Activated T-helper 1 cell treated with anti-CD3 and anti-CD28 coated beads, Interleukin-12 subunit alpha, Interleukin-12 subunit beta, Interleukin-2, Interleukin-4 antibody, amounts not matched to agents 30 ng/mL and 10 ng/mL and 1 ng/mL, durations not matched to agents 14 hours and 24 hours and 36 hours (primary cell): ENCODE measurements at regions not wholly inside any gene's neighbourhood (a gene's known extent, or its start where the extent isn't known, plus 50 kb on each side); places are given as distances from the start of the nearest gene placed in this dataset.
"Not testable (repeated sequence)": the region's sequence is repeated elsewhere in the genome, so short reads cannot be mapped to it uniquely, and the experiment has no call there.

Source experiments
- DNase-seq: peaks from one replicate; pipeline ENCODE4 v3.0.0; 2021; ENCODE audit warnings: low spot score
- H3K27ac Mint-ChIP-seq: one replicate; pipeline ENCODE4 v1.8.0; 2021; ENCODE audit warnings: mild to moderate bottlenecking, mixed read lengths
- H3K27me3 Mint-ChIP-seq: one replicate; pipeline ENCODE4 v1.8.0; 2022; ENCODE audit warnings: mild to moderate bottlenecking, moderate library complexity, mixed read lengths; ENCODE audit not compliant: insufficient read depth
- H3K36me3 Mint-ChIP-seq: one replicate; pipeline ENCODE4 v1.8.0; 2021; ENCODE audit warnings: low read depth, mixed read lengths
- H3K4me1 Mint-ChIP-seq: one replicate; pipeline ENCODE4 v1.8.0; 2021; ENCODE audit warnings: low read depth, mixed read lengths
- H3K4me3 Mint-ChIP-seq: one replicate; pipeline ENCODE4 v1.8.0; 2021; ENCODE audit warnings: mild to moderate bottlenecking, moderate library complexity, mixed read lengths
- H3K9me3 Mint-ChIP-seq: one replicate; pipeline ENCODE4 v1.8.0; 2021; ENCODE audit warnings: mixed read lengths
- intact Hi-C: fragments of 100-400 bp; cut with micrococcal nuclease; formaldehyde crosslinking; loops from one replicate; pipeline ENCODE4 v1.15.1; 2024

- no peak for DNase-seq
Observed at GRCh38 chr5:106392766-106393165, 1278.0 kb downstream of the EFNA5 start.

DNA sequence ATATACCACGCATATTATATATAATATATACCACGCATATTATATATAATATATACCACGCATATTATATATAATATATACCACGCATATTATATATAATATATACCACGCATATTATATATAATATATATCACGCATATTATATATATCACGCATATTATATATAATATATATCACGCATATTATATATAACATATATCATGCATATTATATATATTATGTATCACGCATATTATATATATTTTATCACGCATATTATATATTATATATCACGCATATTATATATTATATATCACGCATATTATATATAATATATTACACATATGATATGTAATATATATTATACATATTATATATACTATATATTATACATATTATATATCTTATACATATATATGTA lies 1283.0 kb downstream of the EFNA5 start:
- H3K4me3 Mint-ChIP-seq, H3K27me3 Mint-ChIP-seq, intact Hi-C loops, H3K4me1 Mint-ChIP-seq, DNase-seq, H3K9me3 Mint-ChIP-seq, H3K36me3 Mint-ChIP-seq, H3K27ac Mint-ChIP-seq: not testable (repeated sequence)

More at GRCh38 chr5:106392766-106393165, 1278.0 kb downstream of the EFNA5 start:
- peaks cover 4% of the 10 kb centered on the region for H3K9me3 Mint-ChIP-seq
- no peaks in the 10 kb centered on the region for H3K4me1 Mint-ChIP-seq
- no peaks in the 10 kb centered on the region for H3K27me3 Mint-ChIP-seq
- H3K27ac Mint-ChIP-seq, result no peak overlapping the region
- H3K4me3 Mint-ChIP-seq, result no peak overlapping the region
- no peaks in the 10 kb centered on the region for H3K36me3 Mint-ChIP-seq
- intact Hi-C loops, result no loop called here

DNA sequence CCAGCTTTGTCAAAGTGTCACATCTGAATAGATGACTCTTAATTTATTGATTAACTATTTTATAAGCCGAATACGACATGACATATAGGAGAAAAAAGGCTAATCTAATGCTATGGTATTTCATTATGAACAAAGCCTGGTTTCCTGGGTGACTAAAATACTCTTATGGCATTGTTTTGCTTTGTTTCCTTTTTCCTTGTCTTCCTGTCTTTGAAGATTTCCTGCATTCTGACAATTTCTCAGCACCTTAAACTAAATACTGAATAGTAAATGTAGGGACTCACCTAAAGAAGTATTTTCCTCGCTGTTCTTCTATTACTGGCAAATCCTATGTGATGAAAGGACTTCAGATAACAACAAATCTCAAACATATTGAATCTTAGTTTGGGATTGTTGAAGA lies 1284.5 kb downstream of the EFNA5 start:
- DNase-seq, result no peak
- H3K27me3 Mint-ChIP-seq, result no peaks in the 10 kb centered on the region
- H3K9me3 Mint-ChIP-seq, result no peaks in the 10 kb centered on the region
- no peak overlapping the region for H3K4me3 Mint-ChIP-seq
- H3K36me3 Mint-ChIP-seq, result no peaks in the 10 kb centered on the region
- no peaks in the 10 kb centered on the region for H3K4me1 Mint-ChIP-seq
- H3K27ac Mint-ChIP-seq, result no peak overlapping the region
- intact Hi-C loops, result no loop called here

- intact Hi-C loops, result no loop called here
- H3K4me3 Mint-ChIP-seq, result no peak overlapping the region
- no peak overlapping the region for H3K27ac Mint-ChIP-seq
- no peaks in the 10 kb centered on the region for H3K9me3 Mint-ChIP-seq
- H3K4me1 Mint-ChIP-seq, result no peaks in the 10 kb centered on the region
- H3K36me3 Mint-ChIP-seq, result no peaks in the 10 kb centered on the region
- no peaks in the 10 kb centered on the region for H3K27me3 Mint-ChIP-seq
- DNase-seq, result no peak
Observed at GRCh38 chr5:106380736-106381135, 1290.0 kb downstream of the EFNA5 start.

DNA sequence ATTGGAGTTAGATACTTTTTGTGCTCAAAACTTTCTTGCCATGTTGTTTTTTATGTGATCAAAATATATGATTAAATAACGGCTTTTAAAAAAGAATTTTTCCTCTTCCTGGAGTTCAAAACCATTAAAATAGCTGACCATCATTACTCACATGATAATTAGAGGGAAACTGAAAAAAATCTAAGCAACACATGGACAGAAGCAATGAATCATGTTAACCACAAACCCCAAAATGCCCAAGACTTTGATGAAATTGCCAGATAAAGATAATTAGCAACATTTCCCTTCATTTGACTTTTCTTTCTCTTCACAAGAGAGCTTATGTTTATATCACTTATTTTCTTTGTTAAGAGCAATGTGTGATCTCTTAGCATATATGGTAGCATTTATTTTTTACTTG lies 1294.2 kb downstream of the EFNA5 start:
- intact Hi-C loops, result no loop called here
- H3K4me1 Mint-ChIP-seq, result no peaks in the 10 kb centered on the region
- no peaks in the 10 kb centered on the region for H3K9me3 Mint-ChIP-seq
- DNase-seq, result no peak
- no peaks in the 10 kb centered on the region for H3K27me3 Mint-ChIP-seq
- no peak overlapping the region for H3K4me3 Mint-ChIP-seq
- H3K27ac Mint-ChIP-seq, result no peak overlapping the region
- no peaks in the 10 kb centered on the region for H3K36me3 Mint-ChIP-seq

DNA sequence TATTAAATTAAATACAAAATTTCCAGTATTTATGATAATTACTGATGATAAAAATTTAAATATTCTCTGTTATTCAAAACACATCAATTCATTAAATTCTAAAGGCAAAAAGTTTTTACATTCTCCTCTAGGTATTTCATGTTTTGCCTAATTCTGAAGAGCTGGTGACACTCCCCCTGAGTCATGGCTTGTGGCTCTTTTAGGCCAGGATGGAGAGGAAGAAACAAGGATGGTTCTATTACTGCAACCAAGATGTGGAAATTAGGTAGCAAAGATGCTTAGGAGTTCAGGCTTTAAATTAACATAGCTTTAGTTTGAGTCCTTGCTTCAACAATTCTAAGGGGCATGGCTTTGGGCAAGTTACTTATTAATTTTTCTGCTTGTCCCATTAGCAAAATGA lies 1295.8 kb downstream of the EFNA5 start:
- H3K27ac Mint-ChIP-seq, result no peak overlapping the region
- H3K9me3 Mint-ChIP-seq, result peaks cover under 1% of the 10 kb centered on the region
- H3K4me3 Mint-ChIP-seq, result no peak overlapping the region
- no peaks in the 10 kb centered on the region for H3K4me1 Mint-ChIP-seq
- no peaks in the 10 kb centered on the region for H3K36me3 Mint-ChIP-seq
- intact Hi-C loops, result no loop called here
- H3K27me3 Mint-ChIP-seq, result no peaks in the 10 kb centered on the region
- DNase-seq, result no peak

GRCh38 chr5:106368021-106368420 lies 1302.7 kb downstream of the EFNA5 start:
- no peak for DNase-seq
- H3K4me1 Mint-ChIP-seq, result no peaks in the 10 kb centered on the region
- intact Hi-C loops, result no loop called here
- peaks cover 6% of the 10 kb centered on the region for H3K9me3 Mint-ChIP-seq
- H3K4me3 Mint-ChIP-seq, result no peak overlapping the region
- no peaks in the 10 kb centered on the region for H3K36me3 Mint-ChIP-seq
- no peak overlapping the region for H3K27ac Mint-ChIP-seq
- no peaks in the 10 kb centered on the region for H3K27me3 Mint-ChIP-seq

DNA sequence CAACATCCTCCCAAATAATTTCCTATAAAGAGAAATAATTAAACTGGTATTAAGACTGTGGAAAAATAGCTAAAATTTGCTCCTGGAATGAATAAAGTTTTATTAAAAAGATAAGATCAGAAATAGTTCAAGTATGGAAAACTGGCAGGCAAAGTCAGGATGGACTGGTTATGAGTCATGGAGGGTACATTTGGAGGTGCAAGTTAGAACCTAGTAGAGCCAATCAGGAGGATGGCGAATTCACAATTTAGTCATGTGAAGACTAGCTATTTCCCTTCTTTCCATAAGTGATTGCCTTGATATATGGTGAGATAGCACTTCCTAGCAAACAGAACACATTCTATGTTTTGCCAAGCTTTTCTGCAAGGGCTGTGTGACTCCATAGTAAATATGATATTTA lies 1303.5 kb downstream of the EFNA5 start:
- H3K4me3 Mint-ChIP-seq, result no peak overlapping the region
- intact Hi-C loops, result no loop called here
- no peaks in the 10 kb centered on the region for H3K27me3 Mint-ChIP-seq
- H3K4me1 Mint-ChIP-seq, result no peaks in the 10 kb centered on the region
- H3K36me3 Mint-ChIP-seq, result no peaks in the 10 kb centered on the region
- H3K27ac Mint-ChIP-seq, result no peak overlapping the region
- peaks cover 12% of the 10 kb centered on the region for H3K9me3 Mint-ChIP-seq
- DNase-seq, result no peak

- no peak overlapping the region for H3K27ac Mint-ChIP-seq
- no peaks in the 10 kb centered on the region for H3K4me1 Mint-ChIP-seq
- H3K9me3 Mint-ChIP-seq, result peaks cover 13% of the 10 kb centered on the region
- DNase-seq, result no peak
- H3K27me3 Mint-ChIP-seq, result no peaks in the 10 kb centered on the region
- no peaks in the 10 kb centered on the region for H3K36me3 Mint-ChIP-seq
- intact Hi-C loops, result no loop called here
- H3K4me3 Mint-ChIP-seq, result no peak overlapping the region
Observed at GRCh38 chr5:106363578-106363977, 1307.2 kb downstream of the EFNA5 start.

DNA sequence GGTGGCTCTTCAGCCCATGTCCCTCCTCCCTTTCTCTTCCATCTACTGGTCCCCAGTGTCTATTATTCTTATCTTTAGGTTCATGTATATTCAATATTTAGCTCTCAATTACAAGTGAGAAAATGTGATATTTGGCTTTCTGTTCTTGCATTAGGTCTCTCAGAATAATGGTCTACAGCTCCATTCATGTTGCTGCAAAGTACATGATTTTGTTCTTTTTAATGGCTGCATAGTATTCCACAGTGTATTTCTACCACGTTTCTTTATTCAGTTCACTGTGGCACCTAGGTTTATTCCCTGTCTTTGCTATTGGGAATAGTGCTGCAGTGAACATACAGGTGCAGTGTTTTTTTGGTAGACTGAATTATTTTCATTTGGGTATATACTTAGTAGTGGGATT lies 1308.8 kb downstream of the EFNA5 start:
- no peak overlapping the region for H3K4me3 Mint-ChIP-seq
- DNase-seq, result no peak
- H3K27me3 Mint-ChIP-seq, result no peaks in the 10 kb centered on the region
- intact Hi-C loops, result no loop called here
- H3K9me3 Mint-ChIP-seq, result peaks cover 13% of the 10 kb centered on the region
- no peaks in the 10 kb centered on the region for H3K4me1 Mint-ChIP-seq
- H3K27ac Mint-ChIP-seq, result no peak overlapping the region
- H3K36me3 Mint-ChIP-seq, result no peaks in the 10 kb centered on the region

GRCh38 chr5:106331415-106331814 lies 1339.3 kb downstream of the EFNA5 start:
- H3K27me3 Mint-ChIP-seq, result no peaks in the 10 kb centered on the region
- no peak for DNase-seq
- H3K4me3 Mint-ChIP-seq, result no peak overlapping the region
- no peaks in the 10 kb centered on the region for H3K36me3 Mint-ChIP-seq
- no peak overlapping the region for H3K27ac Mint-ChIP-seq
- H3K9me3 Mint-ChIP-seq, result peaks cover 5% of the 10 kb centered on the region
- H3K4me1 Mint-ChIP-seq, result no peaks in the 10 kb centered on the region
- intact Hi-C loops, result no loop called here

GRCh38 chr5:106324356-106324755 lies 1346.4 kb downstream of the EFNA5 start:
- H3K27me3 Mint-ChIP-seq, result no peaks in the 10 kb centered on the region
- no peak overlapping the region for H3K27ac Mint-ChIP-seq
- H3K4me1 Mint-ChIP-seq, result no peaks in the 10 kb centered on the region
- H3K9me3 Mint-ChIP-seq, result peaks cover 4% of the 10 kb centered on the region
- intact Hi-C loops, result no loop called here
- DNase-seq, result no peak
- H3K36me3 Mint-ChIP-seq, result no peaks in the 10 kb centered on the region
- no peak overlapping the region for H3K4me3 Mint-ChIP-seq

DNA sequence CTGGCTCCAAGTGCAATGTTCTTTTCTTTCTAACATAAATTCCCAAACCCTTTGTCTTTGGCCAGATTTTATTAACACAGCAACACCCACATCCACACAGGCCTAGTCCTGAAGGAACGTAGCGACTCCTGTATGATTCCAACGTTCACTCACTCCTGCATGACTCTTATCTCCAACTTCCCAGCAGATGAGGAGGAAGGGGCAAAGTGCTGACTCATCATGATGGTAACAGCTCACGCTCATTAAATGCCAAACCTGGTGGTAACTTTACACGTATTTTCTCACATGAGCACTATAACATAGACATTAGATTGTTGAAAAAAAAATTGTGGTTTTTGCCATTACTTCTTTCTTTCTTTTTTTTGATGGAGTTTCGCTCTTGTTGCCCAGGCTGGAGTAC lies 1349.5 kb downstream of the EFNA5 start:
- Mint-ChIP-seq H3K4me1 (no peaks in the 10 kb centered on the region), H3K27me3 (no peaks in the 10 kb centered on the region), H3K9me3 (peaks cover 4% of the 10 kb centered on the region), H3K4me3 (no peak overlapping the region), H3K36me3 (no peaks in the 10 kb centered on the region), H3K27ac (no peak overlapping the region)
- no peak for DNase-seq
- intact Hi-C loops, result no loop called here

DNA sequence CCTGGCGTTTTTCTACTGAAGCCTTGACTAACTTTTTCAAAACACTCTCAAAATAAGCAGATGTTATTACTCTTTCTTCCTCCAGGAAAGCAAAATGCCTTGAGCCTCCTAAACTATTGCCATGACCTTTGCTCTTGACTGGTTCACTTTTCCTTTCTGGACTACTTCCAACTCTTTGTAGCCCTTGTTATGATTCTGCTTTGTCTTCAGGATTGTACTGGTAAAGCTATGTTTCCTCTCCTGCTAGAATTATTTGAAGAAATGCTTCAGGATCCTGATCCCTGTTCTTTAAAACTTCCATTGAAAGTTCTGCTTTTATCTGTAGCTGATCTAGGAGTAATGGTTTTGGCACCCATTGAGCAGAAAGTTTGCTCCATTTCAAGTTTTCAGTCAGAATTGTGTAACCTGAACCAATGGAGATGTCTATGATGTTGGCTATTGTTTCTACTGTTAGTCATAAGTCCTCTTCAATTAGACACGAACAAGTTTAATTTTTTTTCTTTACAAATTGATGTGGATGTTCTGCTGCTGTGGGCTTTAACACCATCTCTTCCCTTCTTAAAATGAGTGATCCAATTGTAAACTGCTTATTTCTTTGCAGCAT lies 1356.4 kb downstream of the EFNA5 start:
- DNase-seq, result no peak
- no peak overlapping the region for H3K27ac Mint-ChIP-seq
- no peak overlapping the region for H3K4me3 Mint-ChIP-seq
- no peaks in the 10 kb centered on the region for H3K9me3 Mint-ChIP-seq
- intact Hi-C loops, result no loop called here
- no peaks in the 10 kb centered on the region for H3K4me1 Mint-ChIP-seq
- H3K36me3 Mint-ChIP-seq, result no peaks in the 10 kb centered on the region
- no peaks in the 10 kb centered on the region for H3K27me3 Mint-ChIP-seq
